Gastrocnemius medialis (tissue), 4 donors: ENCODE measurements at regions not wholly inside any gene's neighbourhood (a gene's known extent, or its start where the extent isn't known, plus 50 kb on each side); places are given as distances from the start of the nearest gene placed in this dataset.

Experiments used
- ATAC-seq, 2 donors: fragments of 150-250 bp; one replicate each; pipeline ENCODE4 v1.9.1; 2016
- DNase-seq, 2 donors: peaks; one replicate each; pipeline ENCODE4 v3.0.0-alpha.2; 2019
- H3K27ac ChIP-seq, 4 donors: fragments of 200-600 bp; sonication (generic); 1 replicate in 1 of 4; 2 replicates in 3 of 4; pipeline ENCODE4 v1.5.1; 2016 to 2018; ENCODE audit warnings: mild to moderate bottlenecking in 2 of 4, moderate library complexity in 1 of 4
- H3K27me3 ChIP-seq, 3 donors: fragments of 200-600 bp; sonication (generic) in 2 of 3; 1 replicate in 1 of 3; 2 replicates in 2 of 3; pipeline versions ENCODE4 v1.5.1 to v1.6.0; 2016 to 2019; ENCODE audit warnings: mild to moderate bottlenecking in 1 of 3, moderate library complexity in 1 of 3
- H3K36me3 ChIP-seq, 2 donors: fragments of 200-600 bp; sonication (generic) in 1 of 2; one replicate each; pipeline ENCODE4 v1.5.1; 2017 to 2018
- H3K4me1 ChIP-seq, 2 donors: fragments of 200-600 bp; sonication (generic) in 1 of 2; one replicate each; pipeline ENCODE4 v1.5.1; 2016 to 2017; ENCODE audit warnings: mild to moderate bottlenecking in 2 of 2
- H3K4me3 ChIP-seq, 4 donors: fragments of 200-600 bp; sonication (generic) in 3 of 4; 1 replicate in 1 of 4; 2 replicates in 3 of 4; pipeline ENCODE4 v1.5.1; 2016 to 2019; ENCODE audit warnings: mild to moderate bottlenecking in 2 of 4
- H3K9me3 ChIP-seq, 3 donors: fragments of 200-600 bp; sonication (generic) in 2 of 3; 1 replicate in 1 of 3; 2 replicates in 2 of 3; pipeline ENCODE4 v1.5.1; 2016 to 2019
- CTCF ChIP-seq, 5 experiments: fragments of 450-650 bp in 3 of 5; fragments of 200-600 bp in 2 of 5; sonication (generic) in 2 of 5; IDR thresholded peaks in 4 of 5; conservative IDR thresholded peaks in 1 of 5; 1 replicate in 4 of 5; 2 replicates in 1 of 5; pipeline ENCODE4 v1.5.1; 2016 to 2019; ENCODE audit warnings: antibody characterized with exemption in 5 of 5, mild to moderate bottlenecking in 3 of 5, moderate library complexity in 3 of 5
- POLR2A ChIP-seq, 2 donors: fragments of 450-650 bp; IDR thresholded peaks; one replicate each; pipeline ENCODE4 v1.6.1; 2017; ENCODE audit warnings: antibody characterized with exemption in 2 of 2, mild to moderate bottlenecking in 2 of 2, moderate library complexity in 2 of 2
- in situ Hi-C, 4 donors: fragments of 200-750 bp; cut with MboI; loops; one replicate each; pipeline versions ENCODE4 v1.15.0 to v1.8.0; 2017; ENCODE audit warnings: low sequenced_read_pairs in 4 of 4
- intact Hi-C: fragments of 100-400 bp; cut with DNase I; formaldehyde crosslinking; loops from one replicate; pipeline ENCODE4 v1.15.1; 2023; ENCODE audit warnings: low total_unique reads

- intact Hi-C loops = no loop called here
- in situ Hi-C loops = no loop called here
- no peak for ATAC-seq
Observed at GRCh38 chr3:95424279-95424678, 1361.4 kb downstream of the NSUN3 start.

DNA sequence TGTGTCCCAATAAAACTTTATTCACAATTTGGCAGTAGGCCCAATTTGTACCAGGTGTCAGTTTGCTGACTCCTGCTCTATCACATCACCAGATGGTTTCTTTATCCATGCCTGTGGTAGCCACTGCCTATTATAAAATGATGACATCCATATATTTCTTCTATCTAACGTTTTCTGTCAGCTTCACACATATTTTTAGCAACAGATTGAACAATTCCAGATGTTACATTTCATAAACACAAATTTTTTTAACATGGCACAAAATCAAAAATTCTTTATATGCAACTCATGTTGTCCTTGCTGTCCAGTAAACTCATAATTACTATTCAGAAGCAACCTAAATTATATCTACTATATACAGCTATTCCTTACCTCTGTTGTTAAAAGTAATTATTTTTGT lies 1371.6 kb downstream of the NSUN3 start:
- intact Hi-C loops = no loop called here
- Histone ChIP-seq H3K27me3 (no peaks in the 10 kb centered on the region), H3K4me3 (no peak overlapping the region), H3K27ac (no peak overlapping the region), H3K4me1 (no peaks in the 10 kb centered on the region), H3K9me3 (no peaks in the 10 kb centered on the region), H3K36me3 (no peaks in the 10 kb centered on the region)
- DNase-seq (no peak), ATAC-seq (no peak)
- no peak for TF ChIP-seq CTCF (IDR thresholded peaks at IDR 0.05 in 4 of 5, conservative IDR thresholded peaks at IDR 0.05 in 1 of 5)
- no peak for TF ChIP-seq POLR2A (IDR thresholded peaks at IDR 0.05)
- in situ Hi-C loops = no loop called here

More at GRCh38 chr3:95424279-95424678, 1361.4 kb downstream of the NSUN3 start:
- Histone ChIP-seq H3K4me1 (no peaks in the 10 kb centered on the region), H3K36me3 (no peaks in the 10 kb centered on the region), H3K27me3 (no peaks in the 10 kb centered on the region), H3K27ac (no peak overlapping the region), H3K9me3 (no peaks in the 10 kb centered on the region), H3K4me3 (no peak overlapping the region)
- no peak for DNase-seq
- no peak for TF ChIP-seq CTCF (IDR thresholded peaks at IDR 0.05 in 4 of 5, conservative IDR thresholded peaks at IDR 0.05 in 1 of 5)
- no peak for TF ChIP-seq POLR2A (IDR thresholded peaks at IDR 0.05)

DNA sequence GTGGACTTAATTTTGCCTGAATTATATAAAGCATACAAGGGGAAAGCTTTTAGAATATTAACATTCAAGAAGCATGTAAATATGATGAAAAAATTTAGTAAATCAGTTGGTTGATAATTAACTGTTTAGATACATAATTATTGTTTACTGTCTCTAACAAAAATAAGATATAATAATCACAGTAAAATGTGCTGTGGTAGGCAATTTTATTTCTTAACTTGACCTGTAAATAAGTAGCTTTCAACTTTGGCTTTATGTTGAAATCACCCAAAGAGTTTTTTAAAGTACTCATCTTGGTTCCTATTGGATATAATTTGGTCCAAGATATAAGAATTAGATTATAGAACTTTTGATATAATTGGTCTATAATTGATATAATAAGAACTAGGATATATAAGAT lies 1374.5 kb downstream of the NSUN3 start:
- ATAC-seq = no peak
- no peaks in the 10 kb centered on the region for H3K4me1 ChIP-seq

GRCh38 chr3:95438274-95438673 lies 1375.4 kb downstream of the NSUN3 start:
- DNase-seq = no peak
- Histone ChIP-seq H3K27me3 (no peaks in the 10 kb centered on the region), H3K4me3 (no peak overlapping the region), H3K4me1 (no peaks in the 10 kb centered on the region), H3K9me3 (no peaks in the 10 kb centered on the region), H3K36me3 (no peaks in the 10 kb centered on the region), H3K27ac (no peak overlapping the region)
- intact Hi-C loops = no loop called here
- TF ChIP-seq POLR2A (IDR thresholded peaks at IDR 0.05) (no peak), CTCF (IDR thresholded peaks at IDR 0.05 in 4 of 5, conservative IDR thresholded peaks at IDR 0.05 in 1 of 5) (no peak)
- in situ Hi-C loops = no loop called here
- ATAC-seq = no peak

More for the DNA sequence above, 1374.5 kb downstream of the NSUN3 start:
- in situ Hi-C loops = no loop called here
- intact Hi-C loops = no loop called here
- Histone ChIP-seq H3K4me3 (no peak overlapping the region), H3K9me3 (no peaks in the 10 kb centered on the region), H3K36me3 (no peaks in the 10 kb centered on the region), H3K27me3 (no peaks in the 10 kb centered on the region), H3K27ac (no peak overlapping the region)
- no peak for DNase-seq
- TF ChIP-seq CTCF (IDR thresholded peaks at IDR 0.05 in 4 of 5, conservative IDR thresholded peaks at IDR 0.05 in 1 of 5) (no peak), POLR2A (IDR thresholded peaks at IDR 0.05) (no peak)

GRCh38 chr3:95442766-95443165 lies 1371.6 kb upstream of the EPHA6 start:
- in situ Hi-C loops = no loop called here

More at GRCh38 chr3:95442766-95443165, 1371.6 kb upstream of the EPHA6 start:
- H3K9me3 ChIP-seq = no peaks in the 10 kb centered on the region
- ATAC-seq (no peak), DNase-seq (no peak)
- intact Hi-C loops = no loop called here
- H3K27me3 ChIP-seq = no peaks in the 10 kb centered on the region
- TF ChIP-seq POLR2A (IDR thresholded peaks at IDR 0.05) = no peak
- no peak for TF ChIP-seq CTCF (IDR thresholded peaks at IDR 0.05 in 4 of 5, conservative IDR thresholded peaks at IDR 0.05 in 1 of 5)
- no peak overlapping the region for H3K4me3 ChIP-seq
- no peaks in the 10 kb centered on the region for H3K4me1 ChIP-seq
- H3K27ac ChIP-seq = no peak overlapping the region
- no peaks in the 10 kb centered on the region for H3K36me3 ChIP-seq
